Activated effector memory CD4-positive, alpha-beta T cell treated with Interleukin-2 at 50 U/mL for 16 hours (primary cell): ENCODE measurements at regions not wholly inside any gene's neighbourhood (a gene's known extent, or its start where the extent isn't known, plus 50 kb on each side); places are given as distances from the start of the nearest gene placed in this dataset.
"Not testable (repeated sequence)": the region's sequence is repeated elsewhere in the genome, so short reads cannot be mapped to it uniquely, and the experiment has no call there.

Experiments used
- DNase-seq: peaks from one replicate; pipeline ENCODE4 v3.0.0-alpha.2; 2020

DNA sequence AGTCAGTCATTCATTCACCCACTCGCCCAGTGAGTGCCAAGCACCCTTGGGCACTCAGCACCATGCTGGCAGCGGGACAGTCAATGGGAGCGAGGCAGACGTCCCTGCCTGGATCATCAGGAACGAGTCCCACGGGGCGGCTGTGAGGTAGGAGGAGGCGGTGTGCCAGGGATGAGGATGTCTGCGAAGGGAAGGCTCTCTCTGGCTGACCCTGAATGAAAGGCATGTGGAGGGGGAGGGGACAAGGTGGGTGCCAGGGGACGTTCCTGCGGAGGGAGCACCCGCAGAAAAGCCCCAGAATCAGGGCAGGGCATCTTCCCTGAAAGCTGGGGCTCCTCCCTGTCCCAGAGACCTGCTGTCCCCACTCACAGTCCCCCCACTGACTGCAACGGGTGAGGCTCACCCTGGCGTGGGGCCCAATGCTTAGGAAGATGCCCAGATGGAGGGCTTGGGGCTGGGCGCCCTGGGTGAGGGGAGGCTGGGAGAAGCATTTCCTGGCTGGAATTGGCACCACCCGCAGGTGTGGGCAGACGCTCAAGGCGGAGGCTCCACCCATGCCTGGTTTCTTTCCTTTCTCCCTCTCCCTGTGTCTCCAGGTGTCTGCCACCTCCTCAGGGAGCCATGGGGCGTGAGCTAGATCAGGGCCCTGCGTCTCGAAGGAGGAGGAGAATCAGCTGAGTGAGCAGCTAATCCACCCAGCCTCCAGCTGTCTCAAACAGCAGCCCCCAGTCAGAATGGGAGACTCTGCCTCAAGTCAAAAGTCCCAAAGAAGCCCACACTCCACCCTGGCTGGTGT lies 179.0 kb upstream of the PPP1R26 start:
- DNase-seq: no peak

GRCh38 chr9:135301271-135302263 lies 178.0 kb upstream of the PPP1R26 start:
- DNase-seq: no peak

DNA sequence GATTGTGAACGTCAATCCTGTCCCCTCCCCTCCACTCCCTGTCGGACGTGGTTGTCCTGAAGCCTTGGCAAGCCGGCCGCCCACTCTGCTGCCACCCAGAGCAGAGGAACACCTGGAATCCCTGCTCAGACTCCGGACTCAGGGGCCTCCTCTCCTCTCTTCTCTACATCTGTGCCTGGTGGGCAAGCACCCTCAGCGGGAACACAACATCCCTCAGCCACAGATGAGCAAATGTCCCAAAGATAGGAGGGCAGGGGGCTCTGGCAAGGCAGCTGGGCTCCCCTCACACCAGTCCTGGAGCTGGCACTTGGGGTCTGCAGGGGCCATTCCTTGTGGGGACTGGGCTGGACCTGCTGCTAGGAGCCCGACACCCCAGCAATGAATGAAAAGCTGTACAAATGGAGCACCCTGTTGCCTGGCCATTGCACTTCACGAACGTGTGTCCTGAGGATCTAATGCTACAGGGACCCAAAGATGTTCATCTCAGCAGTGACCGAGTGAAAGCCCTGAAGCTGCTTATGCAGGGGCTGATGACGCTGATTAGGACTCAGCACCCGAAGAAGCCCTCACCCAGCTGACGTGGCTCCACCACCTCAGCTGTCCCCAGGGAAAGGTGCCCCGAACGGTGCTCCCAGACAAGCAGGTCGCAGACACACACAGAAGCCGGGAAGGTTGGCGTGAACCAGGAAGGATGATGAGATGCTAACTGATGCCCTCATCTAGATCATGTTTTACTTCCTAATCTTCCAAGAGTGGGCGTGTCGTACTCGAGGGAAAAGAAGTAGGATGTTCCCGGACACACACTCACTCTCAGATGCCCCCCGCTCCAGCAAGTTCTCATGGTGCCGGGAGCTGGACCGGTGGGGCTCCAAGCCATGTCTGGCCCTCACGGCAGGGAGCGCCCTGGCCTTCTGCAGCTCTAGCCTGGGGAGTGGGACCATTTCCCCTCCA lies 177.0 kb upstream of the PPP1R26 start:
- no peak for DNase-seq

DNA sequence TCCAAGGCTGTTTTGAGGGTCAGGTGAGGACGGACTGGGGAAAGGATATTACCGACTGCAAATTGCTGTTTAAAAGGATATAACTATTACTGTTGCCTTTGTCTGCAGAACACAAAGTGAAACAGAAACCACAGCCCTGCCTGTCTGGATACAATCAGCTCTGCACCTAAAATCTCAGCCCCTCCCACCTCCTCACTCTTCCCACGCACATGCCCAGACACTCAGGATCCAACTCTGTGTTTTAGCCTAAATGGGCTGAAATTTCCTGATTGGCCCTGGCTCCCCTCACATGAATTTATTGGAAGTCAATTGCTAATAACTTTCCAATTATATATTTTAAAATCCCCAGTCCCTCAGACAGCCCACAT lies 176.3 kb upstream of the PPP1R26 start:
- no peak for DNase-seq

DNA sequence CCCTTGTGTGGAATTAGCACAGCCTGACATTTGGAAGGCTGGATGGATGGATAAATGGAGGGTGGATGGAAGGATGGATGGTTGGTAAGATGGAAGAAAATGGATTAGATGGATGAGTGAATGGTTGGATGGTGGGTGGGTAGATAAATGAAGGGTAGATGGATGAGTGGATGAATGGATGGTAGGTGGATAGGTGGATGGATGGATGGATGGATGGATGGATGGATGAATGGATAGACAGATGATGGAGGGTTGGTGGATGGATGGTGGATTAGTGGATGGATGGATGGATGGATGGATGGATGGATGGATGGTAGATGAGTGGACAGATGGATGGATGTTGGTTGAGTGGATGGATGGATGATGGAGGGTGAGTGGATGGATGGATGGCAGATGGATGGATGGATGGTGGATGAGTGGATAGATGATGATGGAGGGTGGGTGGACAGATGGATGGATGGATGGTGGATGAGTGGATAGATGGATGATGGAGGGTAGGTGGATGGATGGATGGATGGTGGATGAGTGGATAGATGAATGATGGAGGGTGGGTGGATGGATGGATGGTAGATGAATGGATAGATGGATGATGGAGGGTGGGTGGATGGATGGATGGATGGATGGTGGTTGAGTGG lies 175.6 kb upstream of the PPP1R26 start:
- no peak for DNase-seq

DNA sequence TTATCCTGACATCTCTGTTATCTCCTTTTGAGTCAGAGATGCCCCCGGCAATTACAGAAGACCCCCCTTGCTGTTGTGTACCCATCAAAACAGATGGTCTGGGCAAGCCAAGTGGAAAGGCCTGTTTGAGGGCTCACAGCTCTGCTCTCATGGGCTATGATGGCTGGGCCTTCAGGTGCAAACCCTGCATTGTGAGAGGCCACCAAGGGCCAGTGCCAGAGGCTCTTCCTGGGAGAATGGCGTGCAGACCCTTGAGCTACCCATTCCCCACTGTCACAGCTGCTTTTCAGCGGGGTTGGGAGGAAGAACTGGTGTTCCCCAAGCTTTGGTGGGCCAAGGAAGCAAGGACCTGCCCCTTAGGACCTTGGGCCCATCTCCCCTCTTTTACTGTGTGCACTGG lies 174.7 kb upstream of the PPP1R26 start:
- no peak for DNase-seq

DNA sequence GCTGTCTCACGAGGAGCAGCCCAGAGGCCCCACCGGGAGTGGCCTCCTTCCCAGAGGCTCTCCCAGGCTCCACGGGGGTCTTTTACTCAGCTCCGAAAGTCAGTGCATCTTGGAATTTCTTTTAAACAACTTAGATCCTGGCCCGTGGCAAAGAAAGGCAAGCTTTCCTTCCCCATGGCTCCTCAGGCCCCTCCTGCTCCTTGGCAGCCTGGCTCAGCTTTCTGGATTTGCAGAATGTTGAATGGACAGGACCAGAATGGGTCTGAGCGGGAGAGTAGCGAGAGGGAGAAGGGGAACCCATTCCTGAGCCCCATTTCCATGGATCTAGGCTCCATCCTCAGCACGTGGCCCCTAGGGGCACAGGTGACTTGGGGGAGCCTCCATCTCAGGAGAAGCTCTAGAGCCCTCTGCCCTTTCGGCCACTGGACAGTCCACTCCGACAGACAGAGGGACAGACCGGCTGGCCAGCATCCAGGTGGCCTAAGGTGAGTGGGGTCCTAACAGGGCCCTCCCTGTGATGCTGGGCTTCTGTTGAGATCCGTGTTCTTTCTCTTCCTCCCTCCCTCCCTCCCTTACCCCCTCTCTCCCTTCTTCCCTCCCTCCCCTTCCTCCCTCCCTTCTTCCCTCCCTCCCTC lies 173.9 kb upstream of the PPP1R26 start:
- no peak for DNase-seq

- no peak for DNase-seq
These were observed 172.9 kb upstream of the PPP1R26 start for GRCh38 chr9:135306699-135307098.

- DNase-seq: no peak
These were observed 172.3 kb upstream of the PPP1R26 start for GRCh38 chr9:135307300-135307699.

GRCh38 chr9:135307919-135308318 lies 171.7 kb upstream of the PPP1R26 start:
- DNase-seq: not testable (repeated sequence)

DNA sequence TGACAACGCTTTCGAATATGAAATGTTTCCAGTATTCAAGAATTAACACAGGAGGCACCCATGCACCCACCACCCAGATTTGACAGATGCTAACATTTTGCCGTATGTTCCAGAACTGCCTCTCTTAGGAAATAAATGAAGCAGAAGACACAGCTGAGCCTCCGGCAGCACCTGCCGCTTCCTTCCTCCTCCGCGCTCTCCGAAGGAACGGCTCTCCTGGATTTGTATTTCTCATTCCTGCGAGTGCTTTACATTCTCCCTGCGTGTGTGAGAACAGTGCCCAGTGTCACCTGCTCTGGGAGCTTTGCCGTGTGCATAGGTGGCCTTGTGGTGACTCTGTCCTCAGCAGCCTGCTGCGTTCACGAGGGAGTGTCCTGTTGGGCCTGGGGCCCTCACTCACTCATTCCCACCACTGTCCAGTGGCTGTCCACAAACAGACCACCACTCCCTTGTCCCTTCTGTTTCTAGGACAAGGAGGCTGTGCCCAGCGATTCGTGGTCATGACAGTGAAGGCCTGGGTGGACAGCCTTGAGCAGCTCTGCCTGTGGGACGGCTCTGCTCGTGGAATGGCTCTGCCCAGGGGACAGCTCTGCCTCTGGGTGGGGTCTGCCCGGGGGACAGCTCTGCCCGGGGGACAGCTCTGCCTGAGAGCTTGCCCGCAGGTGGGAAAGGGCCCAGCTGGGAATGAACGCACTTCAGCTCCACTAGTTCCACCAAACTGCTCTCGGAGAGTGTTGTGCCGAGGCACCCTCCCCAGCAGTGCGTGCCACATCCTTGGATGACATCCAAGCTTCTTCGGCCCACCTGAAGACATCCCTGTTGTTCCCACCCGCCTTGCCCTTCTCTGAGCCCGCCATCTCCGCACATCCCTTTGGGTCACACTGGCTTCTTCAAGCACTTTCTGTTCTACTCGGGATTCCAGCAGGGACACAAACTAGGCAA lies 170.5 kb upstream of the PPP1R26 start:
- no peak for DNase-seq

DNA sequence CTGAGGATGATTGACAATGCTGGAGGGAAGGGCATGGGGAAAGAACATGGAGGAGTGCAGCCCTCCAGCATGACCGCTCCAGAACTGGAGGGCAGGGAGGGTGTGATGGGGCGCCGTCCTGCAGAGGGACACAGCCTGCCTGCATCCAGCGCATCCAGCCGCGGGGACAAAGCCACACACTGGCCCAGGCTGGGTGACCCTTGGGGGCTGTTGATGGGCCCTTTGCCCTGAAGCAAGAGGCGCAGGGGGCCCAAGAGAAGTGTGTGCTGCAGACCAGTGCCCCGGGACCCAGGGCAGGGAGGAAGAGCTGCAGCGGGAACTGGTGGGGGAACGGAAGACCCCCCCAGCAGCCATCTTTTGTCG lies 169.8 kb upstream of the PPP1R26 start:
- no peak for DNase-seq

DNA sequence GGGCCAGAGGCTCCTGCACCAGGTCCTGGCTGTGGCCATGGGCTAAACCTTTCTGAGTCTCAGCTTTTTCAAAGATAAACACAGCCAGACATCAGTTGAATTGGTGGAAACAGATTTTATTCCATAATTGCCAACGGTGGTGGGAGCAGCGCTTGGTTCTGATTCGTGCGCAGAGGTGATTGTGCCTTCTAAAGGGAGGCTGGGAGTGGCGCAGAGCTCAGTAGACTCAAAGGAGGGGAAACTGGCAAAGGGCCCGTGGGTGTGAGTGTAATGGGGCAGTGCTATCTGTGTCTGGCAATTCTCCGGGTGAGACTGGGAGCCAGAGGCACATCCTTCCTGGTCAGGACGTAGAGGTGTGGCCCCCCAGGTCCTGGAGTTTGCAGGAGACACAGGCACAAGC lies 169.4 kb upstream of the PPP1R26 start:
- DNase-seq: no peak

DNA sequence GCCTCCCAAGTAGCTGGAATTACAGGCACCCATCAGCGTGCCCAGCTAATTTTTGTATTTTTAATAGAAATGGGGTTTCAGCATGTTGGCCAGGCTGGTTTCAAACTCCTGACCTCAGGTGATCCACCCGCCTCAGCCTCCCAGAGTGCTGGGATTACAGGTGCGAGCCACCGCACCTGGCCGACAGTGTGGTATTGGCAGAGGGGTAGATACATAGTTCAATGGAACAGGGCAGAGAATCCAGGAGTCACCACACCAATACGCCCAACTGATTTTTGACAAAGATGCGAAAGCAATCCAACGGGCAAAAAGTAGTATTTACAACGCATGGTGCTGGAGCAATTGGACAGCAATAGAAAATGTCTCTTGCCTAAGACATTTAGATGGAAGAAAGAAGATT lies 164.0 kb upstream of the PPP1R26 start:
- no peak for DNase-seq

DNA sequence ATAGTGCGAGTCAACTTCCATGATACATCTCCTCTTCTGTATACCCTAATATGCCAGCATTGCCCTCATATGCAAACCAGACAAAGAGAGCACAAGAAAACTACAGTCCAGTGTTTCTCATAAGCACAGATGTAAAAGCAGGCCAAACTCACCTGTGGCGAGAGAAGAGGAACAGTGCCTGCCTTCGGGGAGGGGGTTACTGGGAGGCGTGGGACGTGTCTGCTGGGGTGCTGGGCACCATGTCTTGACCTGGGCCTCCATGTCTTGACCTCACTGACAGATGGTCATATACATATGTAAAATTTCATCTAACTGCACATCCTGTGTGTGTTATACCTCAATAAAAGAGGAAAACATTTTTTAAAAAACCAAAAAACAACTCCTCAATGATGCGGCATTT lies 159.3 kb upstream of the PPP1R26 start:
- no peak for DNase-seq

DNA sequence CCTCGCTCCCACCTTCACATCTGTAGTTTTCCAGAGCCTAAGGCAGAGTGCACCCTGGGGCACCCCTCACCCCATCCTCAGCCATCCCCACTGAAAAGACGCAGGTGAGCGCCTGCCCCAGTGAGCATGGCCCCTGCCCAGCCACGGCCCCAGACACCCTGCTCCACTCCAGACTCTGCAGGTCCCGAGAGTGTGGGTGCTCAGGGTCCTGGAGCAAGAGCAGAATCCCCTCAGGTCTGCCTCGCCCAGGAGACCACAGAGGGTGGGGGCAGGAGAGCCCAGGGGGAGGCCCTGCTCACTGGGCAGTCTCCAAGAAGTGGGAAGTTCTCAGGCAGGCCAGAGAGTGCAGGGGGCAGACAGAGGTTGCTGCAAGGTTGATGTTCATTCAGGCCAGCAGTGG lies 158.6 kb upstream of the PPP1R26 start:
- DNase-seq: no peak

- DNase-seq: no peak
These were observed 158.0 kb upstream of the PPP1R26 start for GRCh38 chr9:135321580-135321979.

- no peak for DNase-seq
These were observed 155.3 kb upstream of the PPP1R26 start for GRCh38 chr9:135324329-135324728.

- DNase-seq: no peak
These were observed 153.4 kb upstream of the PPP1R26 start for GRCh38 chr9:135326141-135326540.

GRCh38 chr9:135326633-135327152 lies 152.9 kb upstream of the PPP1R26 start:
- DNase-seq: no peak
